HG03066 (cell line): ENCODE measurements at regions not wholly inside any gene's neighbourhood (a gene's known extent, or its start where the extent isn't known, plus 50 kb on each side); places are given as distances from the start of the nearest gene placed in this dataset.

Experiments
- ATAC-seq: cut with Tn5 transposase; IDR thresholded peaks from one replicate; pipeline ENCODE4 v1.9.1; 2021; ENCODE audit warnings: low read depth; ENCODE audit not compliant: unreplicated experiment

DNA sequence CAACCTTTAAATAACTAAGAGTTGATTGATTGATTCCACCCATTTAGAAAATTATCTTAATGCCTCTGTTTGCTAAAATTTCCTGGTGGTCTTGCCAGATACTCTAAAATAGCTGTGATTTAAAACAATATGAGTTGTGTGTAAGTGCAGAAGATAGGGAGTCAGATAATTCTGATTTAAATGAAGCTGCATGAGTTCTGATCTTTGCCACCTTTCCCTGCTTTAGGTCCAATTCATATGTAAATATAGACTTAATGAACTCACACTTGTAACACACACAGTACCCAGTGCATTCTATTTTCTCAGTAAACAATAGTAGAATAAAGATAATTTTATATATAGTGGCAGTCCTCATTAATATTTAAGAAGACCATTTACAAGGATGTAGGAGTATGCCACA, 981.8 kb downstream of the SLITRK1 start:
- ATAC-seq: no peak

- ATAC-seq: no peak
Observed at GRCh38 chr13:82898586-82898985, 983.7 kb downstream of the SLITRK1 start.

- ATAC-seq: no peak
Observed at GRCh38 chr13:82879921-82880320, 1002.4 kb downstream of the SLITRK1 start.

- no peak for ATAC-seq
Observed at GRCh38 chr13:82878536-82878935, 1003.7 kb downstream of the SLITRK1 start.

- ATAC-seq: no peak
Observed at GRCh38 chr13:82867284-82867683, 1015.0 kb downstream of the SLITRK1 start.

GRCh38 chr13:82850644-82851043, 1031.6 kb downstream of the SLITRK1 start:
- ATAC-seq: no peak

DNA sequence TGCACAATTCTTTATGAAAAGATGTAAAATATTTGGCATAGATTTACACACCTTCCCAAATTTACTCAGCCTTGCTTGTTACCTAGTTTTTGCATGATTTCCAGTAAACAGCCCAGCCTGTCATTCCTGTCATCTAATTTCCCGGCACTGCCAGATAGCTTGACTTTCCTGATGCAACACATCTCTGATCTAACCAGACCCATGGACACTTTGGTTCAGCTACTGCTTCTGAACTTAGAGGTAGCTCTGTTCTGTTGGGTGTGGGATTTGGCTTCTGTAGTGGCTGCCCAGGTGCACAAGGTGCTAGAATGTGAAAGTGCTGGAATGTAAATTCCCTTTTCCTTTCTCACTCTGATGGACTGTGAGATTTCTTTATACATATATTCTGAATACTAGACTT, 1033.5 kb downstream of the SLITRK1 start:
- no peak for ATAC-seq

GRCh38 chr13:82847595-82847994, 1034.7 kb downstream of the SLITRK1 start:
- no peak for ATAC-seq

- ATAC-seq: no peak
Observed at GRCh38 chr13:82833923-82834322, 1048.4 kb downstream of the SLITRK1 start.

- no peak for ATAC-seq
Observed at GRCh38 chr13:82829040-82829439, 1053.2 kb downstream of the SLITRK1 start.

DNA sequence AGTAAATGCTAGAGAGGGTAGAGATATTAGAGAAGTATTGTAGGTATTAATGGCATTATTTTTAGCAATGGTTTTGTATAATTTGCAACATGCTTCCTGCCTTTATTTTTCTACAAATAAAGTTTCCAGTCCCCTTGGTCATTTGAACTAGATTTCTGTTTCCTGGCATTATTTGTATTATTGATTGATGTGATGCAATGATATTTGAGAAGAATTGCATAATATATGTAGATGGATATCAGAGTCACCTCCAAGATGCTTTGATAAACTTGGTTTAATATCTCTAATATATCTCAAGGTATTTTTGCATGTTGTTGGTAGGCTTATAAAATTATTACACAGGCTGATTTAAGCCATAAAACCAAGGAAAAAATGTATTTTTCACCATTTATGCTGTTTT, 1054.5 kb downstream of the SLITRK1 start:
- ATAC-seq: no peak

DNA sequence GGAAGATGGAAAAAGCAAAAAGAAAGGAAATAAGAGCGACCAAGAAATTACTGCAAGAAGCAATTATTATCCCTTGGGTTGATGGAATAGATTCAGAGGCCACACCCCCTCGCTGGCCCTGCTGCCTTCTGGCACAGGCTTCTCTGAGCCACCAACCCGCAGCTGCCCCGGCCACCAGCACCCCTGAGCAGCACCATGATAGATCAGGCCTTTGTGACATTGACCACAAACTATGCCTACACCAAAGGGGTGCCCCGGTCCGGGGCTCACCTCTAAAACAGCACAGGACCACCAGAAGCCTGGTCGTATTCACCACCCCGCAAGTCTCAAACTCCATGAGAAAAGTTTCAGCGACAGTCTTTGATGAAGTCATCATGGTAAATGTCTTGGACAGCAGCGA, 1059.3 kb downstream of the SLITRK1 start:
- ATAC-seq: no peak

DNA sequence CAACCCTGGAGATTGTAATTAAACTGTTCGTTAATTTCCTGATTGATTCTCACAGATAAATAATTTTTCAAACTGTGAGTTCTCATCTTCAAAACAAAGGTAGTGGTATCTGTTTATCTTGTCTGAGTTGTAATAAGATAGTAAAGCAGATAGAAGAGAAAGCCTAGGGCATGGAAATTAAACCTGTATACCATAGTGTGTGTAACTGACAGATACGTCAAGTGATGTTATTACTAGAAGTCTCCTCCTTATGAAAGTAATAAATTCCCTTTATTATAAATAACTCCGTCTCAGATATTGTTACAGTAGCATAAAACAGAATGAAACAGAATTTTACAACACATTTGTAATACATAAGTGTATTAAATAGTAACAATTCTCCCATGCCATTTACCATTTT, 1065.1 kb downstream of the SLITRK1 start:
- ATAC-seq: no peak

DNA sequence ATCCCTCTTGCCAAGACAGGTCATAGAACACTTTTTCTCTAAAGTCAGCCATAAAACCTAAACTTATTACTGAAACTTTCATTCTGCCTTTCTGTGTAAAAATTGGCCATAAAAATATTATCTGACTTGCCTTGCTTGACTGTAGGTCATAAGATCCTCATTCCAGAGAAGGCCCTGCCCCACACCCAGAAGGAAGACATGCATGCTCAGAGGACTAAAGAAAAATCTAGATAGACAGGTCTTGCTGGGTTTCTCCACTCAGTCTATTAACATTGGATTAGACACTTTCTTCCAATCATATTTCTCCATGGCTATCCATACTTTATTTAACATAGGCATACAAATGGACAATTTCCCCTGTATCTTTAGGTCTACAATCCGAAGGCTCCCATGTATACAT, 1066.5 kb downstream of the SLITRK1 start:
- ATAC-seq: no peak

DNA sequence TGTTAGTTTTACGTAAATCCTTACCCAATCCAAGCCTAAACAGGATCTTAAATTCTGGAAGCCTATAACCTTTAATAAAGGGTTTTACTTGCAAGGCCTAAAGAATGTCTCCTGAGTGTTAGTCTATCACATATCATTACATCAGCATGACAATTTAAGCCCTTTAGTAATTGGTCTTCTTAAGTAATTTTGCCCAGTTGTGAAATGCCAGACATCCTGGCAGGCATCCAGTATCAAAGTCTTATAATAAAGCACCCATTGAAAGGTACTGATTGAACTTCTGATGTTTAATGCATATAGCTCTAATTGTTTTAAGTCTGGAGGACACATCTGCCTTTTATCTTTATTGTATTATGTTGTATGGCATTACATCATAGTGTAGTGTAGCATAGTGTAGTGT, 1078.9 kb downstream of the SLITRK1 start:
- ATAC-seq: no peak

GRCh38 chr13:82802528-82802927, 1079.7 kb downstream of the SLITRK1 start:
- no peak for ATAC-seq

- ATAC-seq: no peak
Observed at GRCh38 chr13:82800391-82800790, 1081.9 kb downstream of the SLITRK1 start.

GRCh38 chr13:82797876-82798275, 1084.4 kb downstream of the SLITRK1 start:
- no peak for ATAC-seq

- no peak for ATAC-seq
Observed at GRCh38 chr13:82791035-82791434, 1091.2 kb downstream of the SLITRK1 start.

GRCh38 chr13:82772816-82773215, 1109.5 kb downstream of the SLITRK1 start:
- ATAC-seq: no peak

DNA sequence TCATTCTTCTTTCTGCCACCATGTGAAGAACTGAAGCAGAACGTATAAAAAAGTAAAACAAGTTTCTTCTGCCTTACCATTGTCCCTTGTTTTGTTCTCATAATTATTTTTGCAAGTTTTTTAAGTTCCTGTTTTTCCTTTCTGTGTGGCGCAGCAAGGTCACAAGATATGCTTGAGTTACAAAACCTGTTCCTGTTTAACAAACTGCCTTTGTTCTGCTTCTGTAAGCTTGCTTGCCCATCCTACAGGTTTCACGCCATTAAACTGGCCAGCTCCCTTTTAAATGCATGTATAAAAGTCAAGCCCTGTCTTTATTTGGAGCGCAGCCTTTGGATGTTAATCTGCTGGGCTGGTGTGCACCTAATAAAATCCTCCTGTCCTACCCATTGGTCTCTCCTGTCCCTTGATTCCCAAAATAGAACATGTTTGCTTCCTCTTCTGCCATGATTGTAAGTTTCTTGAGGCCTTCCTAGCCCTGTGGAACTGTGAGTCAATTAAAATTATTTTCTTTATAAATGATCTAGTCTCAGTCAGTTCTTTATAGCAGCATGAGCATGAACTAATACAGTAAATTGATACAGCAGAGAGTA, 1115.4 kb downstream of the SLITRK1 start:
- ATAC-seq: no peak

GRCh38 chr13:82758044-82758443, 1124.2 kb downstream of the SLITRK1 start:
- ATAC-seq: no peak

DNA sequence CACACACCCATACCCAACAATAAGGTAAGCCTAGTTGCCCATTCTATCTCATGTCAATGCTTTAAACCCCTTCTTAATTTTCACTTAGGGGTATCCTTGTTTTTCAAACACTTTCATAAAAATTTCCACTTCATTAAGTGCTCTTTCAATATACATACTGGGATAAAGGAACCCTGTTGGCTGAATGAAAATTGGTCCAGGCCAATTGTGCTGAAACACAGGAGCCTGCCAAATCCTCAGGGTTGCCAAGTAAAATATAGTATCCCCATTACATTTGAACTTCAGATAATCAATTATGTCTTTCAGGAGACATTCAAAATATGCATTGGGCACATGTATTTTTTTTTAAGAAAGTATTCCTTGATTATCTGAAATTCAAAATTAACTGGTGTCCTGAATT, 1131.1 kb downstream of the SLITRK1 start:
- ATAC-seq: no peak
